ENCODE measurements at regions not wholly inside any gene's neighbourhood (a gene's known extent, or its start where the extent isn't known, plus 50 kb on each side); places are given as distances from the start of the nearest gene placed in this dataset.

DNA sequence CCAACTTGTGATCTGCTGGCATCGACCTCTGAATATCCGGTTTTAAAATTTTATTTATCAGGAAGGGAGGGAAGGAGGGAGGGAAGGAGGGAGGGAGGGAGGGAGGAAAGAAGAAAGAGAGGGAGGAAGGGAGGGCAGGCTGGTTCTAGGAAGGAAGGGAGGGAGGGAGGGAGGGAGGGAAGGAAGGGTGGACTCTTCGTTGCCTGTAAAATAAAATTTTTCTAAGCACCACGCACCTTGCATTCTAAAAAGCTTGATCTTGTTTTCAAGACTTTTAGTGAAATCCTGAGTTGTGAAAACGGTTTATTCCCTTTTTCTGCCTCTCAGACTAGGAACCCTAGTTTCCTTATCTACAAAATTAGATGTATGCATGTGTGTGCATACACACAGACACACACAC, 101.7 kb upstream of the RAP2B start:
- no peak for TF ChIP-seq JUND (IDR thresholded peaks at IDR 0.05)
- TF ChIP-seq NFIC (IDR thresholded peaks at IDR 0.05; ENCODE audit: borderline replicate concordance), result no peak
- TF ChIP-seq CTCF (IDR thresholded peaks at IDR 0.05), result no peak
- TF ChIP-seq GABPA (IDR thresholded peaks at IDR 0.05; ENCODE audit: low read depth), result no peak
- TF ChIP-seq POLR2AphosphoS5 (IDR thresholded peaks at IDR 0.05; ENCODE audit: low read depth, low read length), result no peak
- TF ChIP-seq FOXM1 (IDR thresholded peaks at IDR 0.05; ENCODE audit: low read depth), result no peak
- TF ChIP-seq RFX5 (IDR thresholded peaks at IDR 0.05; ENCODE audit: low read length), result no peak
- TF ChIP-seq TAF1 (IDR thresholded peaks at IDR 0.05; ENCODE audit: borderline replicate concordance, low read depth, low read length), result no peak

Data from SK-N-SH (cell line).